ENCODE measurements at regions not wholly inside any gene's neighbourhood (a gene's known extent, or its start where the extent isn't known, plus 50 kb on each side); places are given as distances from the start of the nearest gene placed in this dataset.

- H3K36me3 ChIP-seq (ENCODE audit: control insufficient read depth in 3 of 3, insufficient read depth in 2 of 3, low read depth in 1 of 3, low read length in 3 of 3): no peaks in the 10 kb centered on the region
- 18 to 24% (median 22%) methylated on average over 16 of the region's 16 CpGs for WGBS, 3 donors
- H3K4me3 ChIP-seq (ENCODE audit: low read depth in 1 of 3, low read length in 3 of 3): no peak overlapping the region
- peaks cover 0 to 8% of the 10 kb centered on the region in 2 donors for H3K9me3 ChIP-seq (ENCODE audit: control insufficient read depth in 2 of 2, insufficient read depth in 1 of 2, low read depth in 1 of 2, low read length in 1 of 2)
- peak in 1 of 2 donors; percentile 31 for DNase-seq
- FAIRE-seq: no peak
- peaks cover 0 to 14% (median 4%) of the 10 kb centered on the region in 3 donors for H3K27me3 ChIP-seq (ENCODE audit: control insufficient read depth in 3 of 3, insufficient read depth in 3 of 3, low read length in 3 of 3)
- no peak overlapping the region for H3K27ac ChIP-seq (ENCODE audit: low read depth in 1 of 3, low read length in 2 of 3)
- H3K4me1 ChIP-seq (ENCODE audit: control insufficient read depth in 3 of 3, insufficient read depth in 2 of 3, low read depth in 1 of 3, low read length in 2 of 3): no peaks in the 10 kb centered on the region
Observed at GRCh38 chr2:120661551-120661950, 74.1 kb upstream of the GLI2 start.

GRCh38 chr2:120662046-120662445, 73.6 kb upstream of the GLI2 start:
- H3K27ac ChIP-seq (ENCODE audit: low read depth in 1 of 3, low read length in 2 of 3): no peak overlapping the region
- H3K9me3 ChIP-seq (ENCODE audit: control insufficient read depth in 2 of 2, insufficient read depth in 1 of 2, low read depth in 1 of 2, low read length in 1 of 2): peaks cover 0 to 11% of the 10 kb centered on the region in 2 donors
- H3K4me1 ChIP-seq (ENCODE audit: control insufficient read depth in 3 of 3, insufficient read depth in 2 of 3, low read depth in 1 of 3, low read length in 2 of 3): no peaks in the 10 kb centered on the region
- no peak overlapping the region for H3K4me3 ChIP-seq (ENCODE audit: low read depth in 1 of 3, low read length in 3 of 3)
- FAIRE-seq (no peak), DNase-seq (no peak)
- 83 to 97% (median 87%) methylated on average over 4 of the region's 4 CpGs for WGBS, 3 donors
- no peaks in the 10 kb centered on the region for H3K36me3 ChIP-seq (ENCODE audit: control insufficient read depth in 3 of 3, insufficient read depth in 2 of 3, low read depth in 1 of 3, low read length in 3 of 3)
- H3K27me3 ChIP-seq (ENCODE audit: control insufficient read depth in 3 of 3, insufficient read depth in 3 of 3, low read length in 3 of 3): peaks cover 0 to 14% (median 4%) of the 10 kb centered on the region in 3 donors

DNA sequence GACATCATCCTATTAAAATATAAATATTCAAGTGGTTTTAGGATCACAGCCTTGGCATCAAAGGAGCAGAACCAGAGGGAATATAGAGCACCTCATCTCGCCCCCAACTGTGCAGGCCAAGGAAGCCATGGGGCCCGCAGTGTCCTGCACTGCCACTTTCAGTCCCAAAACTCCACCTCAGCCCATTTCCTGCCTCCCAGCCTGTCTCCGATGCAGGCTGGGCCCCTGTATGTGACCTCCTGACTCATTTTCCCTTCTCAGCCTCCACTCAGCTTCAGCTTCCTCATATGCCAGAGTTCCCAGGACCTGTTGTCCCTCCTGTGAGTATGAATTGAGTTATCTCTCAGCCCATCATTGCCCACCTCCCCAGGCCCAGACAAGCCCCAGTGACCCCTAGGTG, 72.9 kb upstream of the GLI2 start:
- 79 to 88% (median 86%) methylated on average over 3 of the region's 3 CpGs for WGBS, 3 donors
- no peak for DNase-seq
- no peak for FAIRE-seq
- H3K4me3 ChIP-seq (ENCODE audit: low read depth in 1 of 3, low read length in 3 of 3): no peak overlapping the region
- H3K27ac ChIP-seq (ENCODE audit: low read depth in 1 of 3, low read length in 2 of 3): no peak overlapping the region
- H3K9me3 ChIP-seq (ENCODE audit: control insufficient read depth in 2 of 2, insufficient read depth in 1 of 2, low read depth in 1 of 2, low read length in 1 of 2): peaks cover 0 to 16% of the 10 kb centered on the region in 2 donors
- no peaks in the 10 kb centered on the region for H3K4me1 ChIP-seq (ENCODE audit: control insufficient read depth in 3 of 3, insufficient read depth in 2 of 3, low read depth in 1 of 3, low read length in 2 of 3)
- no peaks in the 10 kb centered on the region for H3K36me3 ChIP-seq (ENCODE audit: control insufficient read depth in 3 of 3, insufficient read depth in 2 of 3, low read depth in 1 of 3, low read length in 3 of 3)
- peaks cover 0 to 14% (median 4%) of the 10 kb centered on the region in 3 donors for H3K27me3 ChIP-seq (ENCODE audit: control insufficient read depth in 3 of 3, insufficient read depth in 3 of 3, low read length in 3 of 3)

DNA sequence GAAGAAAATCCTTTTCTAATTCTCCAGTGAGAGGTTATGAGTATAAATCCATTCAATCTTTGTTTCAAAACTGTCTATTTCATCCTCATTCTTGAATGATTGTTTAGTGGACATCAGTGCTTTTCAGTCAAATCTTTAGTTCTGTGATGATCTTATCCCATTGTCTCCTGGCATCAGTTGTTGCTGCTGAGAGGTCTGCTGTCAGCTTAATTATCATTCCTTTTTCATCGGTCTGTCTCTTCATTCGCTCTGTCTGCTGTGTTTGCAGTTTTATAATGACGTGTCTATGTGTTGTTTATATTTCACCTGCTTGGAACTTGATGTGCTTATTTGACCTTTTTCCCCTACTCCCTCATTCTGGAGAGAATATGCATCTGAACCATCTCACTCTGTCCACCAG, 69.2 kb upstream of the GLI2 start:
- WGBS, 3 donors: 51 to 72% (median 53%) methylated on average over 3 of the region's 3 CpGs
- no peak for FAIRE-seq
- no peak overlapping the region for H3K27ac ChIP-seq (ENCODE audit: low read depth in 1 of 3, low read length in 2 of 3)
- DNase-seq: no peak
- peaks cover 0 to 30% (median 4%) of the 10 kb centered on the region in 3 donors for H3K27me3 ChIP-seq (ENCODE audit: control insufficient read depth in 3 of 3, insufficient read depth in 3 of 3, low read length in 3 of 3)
- H3K36me3 ChIP-seq (ENCODE audit: control insufficient read depth in 3 of 3, insufficient read depth in 2 of 3, low read depth in 1 of 3, low read length in 3 of 3): no peaks in the 10 kb centered on the region
- H3K4me3 ChIP-seq (ENCODE audit: low read depth in 1 of 3, low read length in 3 of 3): no peak overlapping the region
- peaks cover 0 to 20% of the 10 kb centered on the region in 2 donors for H3K9me3 ChIP-seq (ENCODE audit: control insufficient read depth in 2 of 2, insufficient read depth in 1 of 2, low read depth in 1 of 2, low read length in 1 of 2)
- peaks cover 0 to 6% (median 0%) of the 10 kb centered on the region in 3 donors for H3K4me1 ChIP-seq (ENCODE audit: control insufficient read depth in 3 of 3, insufficient read depth in 2 of 3, low read depth in 1 of 3, low read length in 2 of 3)

- peaks cover 0 to 20% of the 10 kb centered on the region in 2 donors for H3K9me3 ChIP-seq (ENCODE audit: control insufficient read depth in 2 of 2, insufficient read depth in 1 of 2, low read depth in 1 of 2, low read length in 1 of 2)
- peaks cover 0 to 26% (median 1%) of the 10 kb centered on the region in 3 donors for H3K27me3 ChIP-seq (ENCODE audit: control insufficient read depth in 3 of 3, insufficient read depth in 3 of 3, low read length in 3 of 3)
- 87 to 97% (median 90%) methylated on average over 2 of the region's 2 CpGs for WGBS, 3 donors
- FAIRE-seq (no peak), DNase-seq (no peak)
- H3K4me3 ChIP-seq (ENCODE audit: low read depth in 1 of 3, low read length in 3 of 3): no peak overlapping the region
- H3K36me3 ChIP-seq (ENCODE audit: control insufficient read depth in 3 of 3, insufficient read depth in 2 of 3, low read depth in 1 of 3, low read length in 3 of 3): no peaks in the 10 kb centered on the region
- H3K4me1 ChIP-seq (ENCODE audit: control insufficient read depth in 3 of 3, insufficient read depth in 2 of 3, low read depth in 1 of 3, low read length in 2 of 3): peaks cover 0 to 6% (median 0%) of the 10 kb centered on the region in 3 donors
- H3K27ac ChIP-seq (ENCODE audit: low read depth in 1 of 3, low read length in 2 of 3): no peak overlapping the region
Observed at GRCh38 chr2:120667981-120668380, 67.7 kb upstream of the GLI2 start.

DNA sequence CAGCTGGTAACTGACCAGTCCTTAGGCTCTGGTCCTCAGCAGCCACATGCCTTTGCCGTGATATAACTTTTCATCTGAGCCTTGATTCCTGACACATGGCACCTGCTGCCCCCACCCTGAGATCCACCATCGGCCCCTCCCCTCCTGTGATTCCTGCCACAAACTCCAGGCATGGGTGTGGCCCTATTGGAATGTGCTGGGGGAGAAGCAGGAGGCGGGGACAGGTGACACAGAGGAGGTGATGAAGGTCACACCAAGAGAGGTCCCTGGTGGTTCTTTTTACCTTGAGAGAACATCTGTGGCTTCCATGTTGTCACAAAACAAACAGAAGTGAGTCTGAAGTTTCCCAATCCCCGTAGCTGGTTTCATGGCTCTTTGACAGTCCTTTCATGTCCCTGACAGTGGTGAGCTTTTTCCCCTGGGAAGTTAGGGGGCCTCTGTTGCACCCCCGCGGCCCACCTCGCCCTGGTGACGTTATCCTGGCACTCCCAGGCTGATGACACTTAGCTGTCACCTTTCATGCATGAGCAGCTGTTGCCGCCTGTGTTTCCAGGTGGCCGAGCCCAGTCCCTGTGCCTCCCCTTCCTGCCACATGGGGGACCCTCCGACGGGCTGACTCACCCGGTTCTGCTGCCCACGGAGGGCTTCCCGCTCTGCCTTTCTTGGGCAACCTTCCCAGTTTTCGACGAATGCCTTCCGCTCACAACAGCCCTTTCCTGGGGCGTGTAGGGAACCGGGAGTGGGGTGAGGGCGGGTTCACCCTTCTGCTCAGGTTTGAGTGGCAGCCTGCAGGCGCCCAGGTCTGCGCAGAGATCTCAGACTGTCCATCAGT, 66.3 kb upstream of the GLI2 start:
- WGBS, 3 donors: 4 to 16% (median 12%) methylated on average over 23 of the region's 23 CpGs
- H3K27ac ChIP-seq (ENCODE audit: low read depth in 1 of 3, low read length in 2 of 3): no peak overlapping the region
- FAIRE-seq (no peak), DNase-seq (peak; percentile 8 to 43)
- H3K36me3 ChIP-seq (ENCODE audit: control insufficient read depth in 3 of 3, insufficient read depth in 2 of 3, low read depth in 1 of 3, low read length in 3 of 3): no peaks in the 10 kb centered on the region
- H3K27me3 ChIP-seq (ENCODE audit: control insufficient read depth in 3 of 3, insufficient read depth in 3 of 3, low read length in 3 of 3): peaks cover 0 to 32% (median 0%) of the 10 kb centered on the region in 3 donors
- H3K4me1 ChIP-seq (ENCODE audit: control insufficient read depth in 3 of 3, insufficient read depth in 2 of 3, low read depth in 1 of 3, low read length in 2 of 3): peaks cover 0 to 6% (median 0%) of the 10 kb centered on the region in 3 donors
- peaks cover 0 to 20% of the 10 kb centered on the region in 2 donors for H3K9me3 ChIP-seq (ENCODE audit: control insufficient read depth in 2 of 2, insufficient read depth in 1 of 2, low read depth in 1 of 2, low read length in 1 of 2)
- no peak overlapping the region for H3K4me3 ChIP-seq (ENCODE audit: low read depth in 1 of 3, low read length in 3 of 3)

- Histone ChIP-seq H3K27me3 (ENCODE audit: control insufficient read depth in 3 of 3, insufficient read depth in 3 of 3, low read length in 3 of 3) (peaks cover 0 to 32% (median 2%) of the 10 kb centered on the region in 3 donors), H3K4me3 (ENCODE audit: low read depth in 1 of 3, low read length in 3 of 3) (no peak overlapping the region), H3K4me1 (ENCODE audit: control insufficient read depth in 3 of 3, insufficient read depth in 2 of 3, low read depth in 1 of 3, low read length in 2 of 3) (peaks cover 0 to 6% (median 0%) of the 10 kb centered on the region in 3 donors), H3K9me3 (ENCODE audit: control insufficient read depth in 2 of 2, insufficient read depth in 1 of 2, low read depth in 1 of 2, low read length in 1 of 2) (peaks cover 0 to 19% of the 10 kb centered on the region in 2 donors), H3K36me3 (ENCODE audit: control insufficient read depth in 3 of 3, insufficient read depth in 2 of 3, low read depth in 1 of 3, low read length in 3 of 3) (no peaks in the 10 kb centered on the region), H3K27ac (ENCODE audit: low read depth in 1 of 3, low read length in 2 of 3) (no peak overlapping the region)
- FAIRE-seq (no peak), DNase-seq (no peak)
- WGBS, 3 donors: 57 to 65% (median 57%) methylated on average over 12 of the region's 12 CpGs
Observed at GRCh38 chr2:120669971-120670370, 65.7 kb upstream of the GLI2 start.

- H3K4me3 ChIP-seq (ENCODE audit: low read depth in 1 of 3, low read length in 3 of 3): no peak overlapping the region
- no peak overlapping the region for H3K27ac ChIP-seq (ENCODE audit: low read depth in 1 of 3, low read length in 2 of 3)
- H3K4me1 ChIP-seq (ENCODE audit: control insufficient read depth in 3 of 3, insufficient read depth in 2 of 3, low read depth in 1 of 3, low read length in 2 of 3): peaks cover 0 to 6% (median 0%) of the 10 kb centered on the region in 3 donors
- no peaks in the 10 kb centered on the region for H3K36me3 ChIP-seq (ENCODE audit: control insufficient read depth in 3 of 3, insufficient read depth in 2 of 3, low read depth in 1 of 3, low read length in 3 of 3)
- WGBS, 3 donors: 74 to 79% (median 77%) methylated on average over 12 of the region's 12 CpGs
- FAIRE-seq (no peak), DNase-seq (no peak)
- peaks cover 0 to 36% (median 2%) of the 10 kb centered on the region in 3 donors for H3K27me3 ChIP-seq (ENCODE audit: control insufficient read depth in 3 of 3, insufficient read depth in 3 of 3, low read length in 3 of 3)
- peaks cover 0 to 19% of the 10 kb centered on the region in 2 donors for H3K9me3 ChIP-seq (ENCODE audit: control insufficient read depth in 2 of 2, insufficient read depth in 1 of 2, low read depth in 1 of 2, low read length in 1 of 2)
Observed at GRCh38 chr2:120670371-120670770, 65.3 kb upstream of the GLI2 start.
